Testis (tissue), 2 donors: ENCODE measurements at regions not wholly inside any gene's neighbourhood (a gene's known extent, or its start where the extent isn't known, plus 50 kb on each side); places are given as distances from the start of the nearest gene placed in this dataset.

Experiments
- CTCF ChIP-seq, 3 experiments: fragments of 450-650 bp in 2 of 3; fragments of 200-600 bp in 1 of 3; sonication (generic) in 1 of 3; IDR thresholded peaks; one replicate each; pipeline ENCODE4 v1.5.1; 2016 to 2019; ENCODE audit warnings: antibody characterized with exemption in 3 of 3, mild to moderate bottlenecking in 2 of 3, moderate library complexity in 1 of 3
- POLR2A ChIP-seq: fragments of 450-650 bp; IDR thresholded peaks from one replicate; pipeline ENCODE4 v1.6.1; 2017; ENCODE audit warnings: antibody characterized with exemption, mild to moderate bottlenecking, moderate library complexity

GRCh38 chr6:85917522-85917921, 274.8 kb upstream of the SYNCRIP start:
- TF ChIP-seq CTCF (IDR thresholded peaks at IDR 0.05): no peak
- TF ChIP-seq POLR2A: no peak
